ENCODE measurements at regions not wholly inside any gene's neighbourhood (a gene's known extent, or its start where the extent isn't known, plus 50 kb on each side); places are given as distances from the start of the nearest gene placed in this dataset.

- TF ChIP-seq, protein P1, sequence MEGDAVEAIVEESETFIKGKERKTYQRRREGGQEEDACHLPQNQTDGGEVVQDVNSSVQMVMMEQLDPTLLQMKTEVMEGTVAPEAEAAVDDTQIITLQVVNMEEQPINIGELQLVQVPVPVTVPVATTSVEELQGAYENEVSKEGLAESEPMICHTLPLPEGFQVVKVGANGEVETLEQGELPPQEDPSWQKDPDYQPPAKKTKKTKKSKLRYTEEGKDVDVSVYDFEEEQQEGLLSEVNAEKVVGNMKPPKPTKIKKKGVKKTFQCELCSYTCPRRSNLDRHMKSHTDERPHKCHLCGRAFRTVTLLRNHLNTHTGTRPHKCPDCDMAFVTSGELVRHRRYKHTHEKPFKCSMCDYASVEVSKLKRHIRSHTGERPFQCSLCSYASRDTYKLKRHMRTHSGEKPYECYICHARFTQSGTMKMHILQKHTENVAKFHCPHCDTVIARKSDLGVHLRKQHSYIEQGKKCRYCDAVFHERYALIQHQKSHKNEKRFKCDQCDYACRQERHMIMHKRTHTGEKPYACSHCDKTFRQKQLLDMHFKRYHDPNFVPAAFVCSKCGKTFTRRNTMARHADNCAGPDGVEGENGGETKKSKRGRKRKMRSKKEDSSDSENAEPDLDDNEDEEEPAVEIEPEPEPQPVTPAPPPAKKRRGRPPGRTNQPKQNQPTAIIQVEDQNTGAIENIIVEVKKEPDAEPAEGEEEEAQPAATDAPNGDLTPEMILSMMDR (IDR thresholded peaks at IDR 0.05): no peak
- intact Hi-C loops (cut with DNase I): no loop called here
- H3K36me3 ChIP-seq: no peaks in the 10 kb centered on the region
- ATAC-seq (no peak), DNase-seq (no peak)
- no peaks in the 10 kb centered on the region for H3K9me3 ChIP-seq
- 58 to 71% methylated on average over 2 of the region's 2 CpGs for WGBS, 2 donors
- H3K27ac ChIP-seq: no peak overlapping the region
- peaks cover 0 to 5% (median 0%) of the 10 kb centered on the region in 7 donors for H3K27me3 ChIP-seq
- no peak overlapping the region for H3K4me3 ChIP-seq
- no peaks in the 10 kb centered on the region for H3K4me1 ChIP-seq
Observed at GRCh38 chr4:112007391-112007790, 137.9 kb upstream of the FAM241A start.

DNA sequence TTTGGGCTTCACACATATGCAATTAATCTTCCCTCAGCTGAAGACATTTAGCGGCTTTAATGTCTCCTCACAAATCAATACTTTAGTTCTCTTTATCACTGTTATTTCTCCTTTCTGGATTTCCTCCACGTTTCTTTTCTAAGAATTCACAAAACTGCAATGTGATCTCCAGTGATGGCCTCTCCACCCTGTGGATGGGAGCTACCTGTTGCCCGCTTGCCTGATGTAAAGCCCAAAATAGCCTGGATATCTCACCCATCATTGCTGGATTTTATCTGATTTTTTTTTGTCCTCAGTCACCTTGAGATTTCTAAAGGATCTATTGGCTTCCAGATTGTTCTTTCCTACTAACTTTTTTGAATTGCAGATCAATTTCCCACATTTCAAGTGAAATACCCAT is 129.3 kb upstream of the FAM241A start:
- TF ChIP-seq, protein P1 (IDR thresholded peaks at IDR 0.05): no peak
- intact Hi-C loops (cut with DNase I): no loop called here
- no peak overlapping the region for H3K4me3 ChIP-seq
- 74 to 75% methylated on average over 3 of the region's 3 CpGs for WGBS, 2 donors
- no peaks in the 10 kb centered on the region for H3K9me3 ChIP-seq
- ATAC-seq: no peak
- DNase-seq: no peak
- no peaks in the 10 kb centered on the region for H3K4me1 ChIP-seq
- no peaks in the 10 kb centered on the region for H3K36me3 ChIP-seq
- H3K27me3 ChIP-seq: peaks cover 0 to 16% (median 0%) of the 10 kb centered on the region in 7 donors
- no peak overlapping the region for H3K27ac ChIP-seq

- Histone ChIP-seq H3K9me3 (no peaks in the 10 kb centered on the region), H3K36me3 (no peaks in the 10 kb centered on the region), H3K4me1 (no peaks in the 10 kb centered on the region), H3K27me3 (peaks cover 0 to 15% (median 0%) of the 10 kb centered on the region in 7 donors), H3K27ac (no peak overlapping the region), H3K4me3 (no peak overlapping the region)
- DNase-seq: no peak
- intact Hi-C loops (cut with DNase I): no loop called here
- no peak for ATAC-seq
- TF ChIP-seq, protein P1 (IDR thresholded peaks at IDR 0.05): no peak
- WGBS, 2 donors: 58 to 64% methylated on average over 2 of the region's 2 CpGs
Observed at GRCh38 chr4:112023402-112023950, 121.8 kb upstream of the FAM241A start.

GRCh38 chr4:112026058-112026457 is 119.2 kb upstream of the FAM241A start:
- no peaks in the 10 kb centered on the region for H3K4me1 ChIP-seq
- H3K9me3 ChIP-seq: no peaks in the 10 kb centered on the region
- H3K36me3 ChIP-seq: no peaks in the 10 kb centered on the region
- TF ChIP-seq, protein P1 (IDR thresholded peaks at IDR 0.05): no peak
- no peak for ATAC-seq
- no peak for DNase-seq
- peaks cover 0 to 31% (median 14%) of the 10 kb centered on the region in 7 donors for H3K27me3 ChIP-seq
- H3K27ac ChIP-seq: no peak overlapping the region
- 91 to 97% methylated on average over 1 of the region's 1 CpG for WGBS, 2 donors
- no peak overlapping the region for H3K4me3 ChIP-seq
- intact Hi-C loops (cut with DNase I): no loop called here
